Loucy (cell line): ENCODE measurements at regions not wholly inside any gene's neighbourhood (a gene's known extent, or its start where the extent isn't known, plus 50 kb on each side); places are given as distances from the start of the nearest gene placed in this dataset.

Experiments
- H2AFZ ChIP-seq: fragments of 200-600 bp; sonication (generic); 2 replicates; pipeline ENCODE4 v1.6.0; 2016; ENCODE audit warnings: antibody characterized with exemption, mild to moderate bottlenecking, low read length, moderate library complexity
- H3F3A ChIP-seq: fragments of 200-600 bp; 2 replicates; pipeline ENCODE4 v1.6.0; 2016; ENCODE audit warnings: antibody characterized with exemption, low read depth, mild to moderate bottlenecking
- H3K27me3 ChIP-seq: fragments of 200-600 bp; sonication (generic); 2 replicates; pipeline ENCODE4 v1.6.1; 2014; ENCODE audit warnings: low read length, mild to moderate bottlenecking; ENCODE audit not compliant: insufficient read depth, poor library complexity, severe bottlenecking
- H3K36me3 ChIP-seq: fragments of 200-600 bp; sonication (generic); 2 replicates; pipeline ENCODE4 v1.6.1; 2016; ENCODE audit warnings: low read length; ENCODE audit not compliant: insufficient read depth
- H3K4me1 ChIP-seq: fragments of 200-600 bp; sonication (generic); 2 replicates; pipeline ENCODE4 v1.5.1; 2014; ENCODE audit warnings: low read length, mild to moderate bottlenecking; ENCODE audit not compliant: insufficient read depth, poor library complexity, severe bottlenecking
- H3K4me2 ChIP-seq: fragments of 200-600 bp; sonication (generic); 2 replicates; pipeline ENCODE4 v1.6.0; 2014; ENCODE audit warnings: antibody characterized with exemption, low read length, low read depth, mild to moderate bottlenecking; ENCODE audit not compliant: poor library complexity, severe bottlenecking
- H3K4me3 ChIP-seq: fragments of 200-600 bp; sonication (generic); 2 replicates; pipeline ENCODE4 v1.5.1; 2014; ENCODE audit warnings: low read length, mild to moderate bottlenecking, mixed read lengths; ENCODE audit not compliant: poor library complexity, severe bottlenecking
- H3K79me2 ChIP-seq: fragments of 200-600 bp; sonication (generic); 2 replicates; pipeline ENCODE4 v1.6.1; 2014; ENCODE audit warnings: low read length; ENCODE audit not compliant: insufficient read depth
- H3K9ac ChIP-seq: fragments of 200-600 bp; sonication (generic); 2 replicates; pipeline ENCODE4 v1.6.0; 2014; ENCODE audit warnings: mild to moderate bottlenecking, low read depth, low read length, moderate library complexity; ENCODE audit not compliant: poor library complexity, severe bottlenecking
- H3K9me2 ChIP-seq: fragments of 200-600 bp; sonication (generic); replicated peaks from 2 replicates; pipeline ENCODE4 v1.6.1; 2016; ENCODE audit warnings: low read depth, low read length, mixed read lengths
- H3K9me3 ChIP-seq: fragments of 200-600 bp; sonication (generic); 2 replicates; pipeline ENCODE4 v1.6.1; 2014; ENCODE audit warnings: mild to moderate bottlenecking, antibody characterized with exemption, low read length, low read depth; ENCODE audit not compliant: insufficient read depth
- H4K20me1 ChIP-seq: fragments of 200-600 bp; sonication (generic); 2 replicates; pipeline ENCODE4 v1.6.0; 2014; ENCODE audit warnings: antibody characterized with exemption, low read length, mild to moderate bottlenecking; ENCODE audit not compliant: insufficient read depth, poor library complexity, severe bottlenecking
- EZH2phosphoT487 ChIP-seq: fragments of 200-600 bp; IDR thresholded peaks from 2 replicates; pipeline ENCODE4 v1.6.1; 2018; ENCODE audit warnings: antibody characterized with exemption, mild to moderate bottlenecking, moderate library complexity, borderline replicate concordance
- TF ChIP-seq, protein P1 (sequence below): fragments of 200-600 bp; sonication (generic); conservative IDR thresholded peaks from 2 replicates; pipeline ENCODE4 v1.5.1; 2014; ENCODE audit warnings: mild to moderate bottlenecking, antibody characterized with exemption, low read length

DNA sequence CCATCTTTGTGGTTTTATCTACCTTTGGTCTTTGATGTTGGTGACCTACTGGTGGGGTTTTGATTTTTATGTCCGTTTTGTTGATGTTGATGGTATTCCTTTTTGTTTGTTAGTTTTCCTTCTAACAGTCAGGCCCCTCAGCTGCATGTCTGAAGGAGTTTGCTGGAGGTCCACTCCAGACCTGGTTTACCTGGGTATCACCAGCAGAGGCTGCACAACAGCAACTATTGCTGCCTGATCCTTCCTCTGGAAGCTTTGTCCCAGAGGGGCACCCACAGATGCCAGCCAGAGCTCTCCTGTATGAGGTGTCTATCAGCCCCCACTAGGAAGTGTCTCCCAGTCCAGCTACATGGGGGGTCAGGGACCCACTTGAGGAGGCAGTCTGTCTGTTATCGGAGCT lies 199.3 kb upstream of the WDFY3 start:
- Histone ChIP-seq H3K4me1 (no peaks in the 10 kb centered on the region), H3K9ac (no peak overlapping the region), H2AFZ (no peak overlapping the region), H3K36me3 (no peaks in the 10 kb centered on the region), H3K9me2 (no peaks in the 10 kb centered on the region), H3F3A (no peaks in the 10 kb centered on the region), H3K4me3 (no peak overlapping the region), H3K27me3 (no peaks in the 10 kb centered on the region), H4K20me1 (no peaks in the 10 kb centered on the region), H3K4me2 (no peak overlapping the region), H3K79me2 (no peaks in the 10 kb centered on the region), H3K9me3 (no peaks in the 10 kb centered on the region)
- TF ChIP-seq, protein P1, sequence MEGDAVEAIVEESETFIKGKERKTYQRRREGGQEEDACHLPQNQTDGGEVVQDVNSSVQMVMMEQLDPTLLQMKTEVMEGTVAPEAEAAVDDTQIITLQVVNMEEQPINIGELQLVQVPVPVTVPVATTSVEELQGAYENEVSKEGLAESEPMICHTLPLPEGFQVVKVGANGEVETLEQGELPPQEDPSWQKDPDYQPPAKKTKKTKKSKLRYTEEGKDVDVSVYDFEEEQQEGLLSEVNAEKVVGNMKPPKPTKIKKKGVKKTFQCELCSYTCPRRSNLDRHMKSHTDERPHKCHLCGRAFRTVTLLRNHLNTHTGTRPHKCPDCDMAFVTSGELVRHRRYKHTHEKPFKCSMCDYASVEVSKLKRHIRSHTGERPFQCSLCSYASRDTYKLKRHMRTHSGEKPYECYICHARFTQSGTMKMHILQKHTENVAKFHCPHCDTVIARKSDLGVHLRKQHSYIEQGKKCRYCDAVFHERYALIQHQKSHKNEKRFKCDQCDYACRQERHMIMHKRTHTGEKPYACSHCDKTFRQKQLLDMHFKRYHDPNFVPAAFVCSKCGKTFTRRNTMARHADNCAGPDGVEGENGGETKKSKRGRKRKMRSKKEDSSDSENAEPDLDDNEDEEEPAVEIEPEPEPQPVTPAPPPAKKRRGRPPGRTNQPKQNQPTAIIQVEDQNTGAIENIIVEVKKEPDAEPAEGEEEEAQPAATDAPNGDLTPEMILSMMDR: no peak
- TF ChIP-seq EZH2phosphoT487: no peak

- H3K9me3 ChIP-seq: no peaks in the 10 kb centered on the region
- no peaks in the 10 kb centered on the region for H3K4me1 ChIP-seq
- no peaks in the 10 kb centered on the region for H3K27me3 ChIP-seq
- H2AFZ ChIP-seq: no peak overlapping the region
- H3K36me3 ChIP-seq: no peaks in the 10 kb centered on the region
- H3K9ac ChIP-seq: no peak overlapping the region
- no peak for TF ChIP-seq EZH2phosphoT487
- TF ChIP-seq, protein P1: no peak
- no peak overlapping the region for H3K4me3 ChIP-seq
- H3K9me2 ChIP-seq: no peaks in the 10 kb centered on the region
- no peaks in the 10 kb centered on the region for H4K20me1 ChIP-seq
- H3K79me2 ChIP-seq: no peaks in the 10 kb centered on the region
- no peaks in the 10 kb centered on the region for H3F3A ChIP-seq
- H3K4me2 ChIP-seq: no peak overlapping the region
Measured at GRCh38 chr4:85166318-85166717, 199.8 kb upstream of the WDFY3 start.

DNA sequence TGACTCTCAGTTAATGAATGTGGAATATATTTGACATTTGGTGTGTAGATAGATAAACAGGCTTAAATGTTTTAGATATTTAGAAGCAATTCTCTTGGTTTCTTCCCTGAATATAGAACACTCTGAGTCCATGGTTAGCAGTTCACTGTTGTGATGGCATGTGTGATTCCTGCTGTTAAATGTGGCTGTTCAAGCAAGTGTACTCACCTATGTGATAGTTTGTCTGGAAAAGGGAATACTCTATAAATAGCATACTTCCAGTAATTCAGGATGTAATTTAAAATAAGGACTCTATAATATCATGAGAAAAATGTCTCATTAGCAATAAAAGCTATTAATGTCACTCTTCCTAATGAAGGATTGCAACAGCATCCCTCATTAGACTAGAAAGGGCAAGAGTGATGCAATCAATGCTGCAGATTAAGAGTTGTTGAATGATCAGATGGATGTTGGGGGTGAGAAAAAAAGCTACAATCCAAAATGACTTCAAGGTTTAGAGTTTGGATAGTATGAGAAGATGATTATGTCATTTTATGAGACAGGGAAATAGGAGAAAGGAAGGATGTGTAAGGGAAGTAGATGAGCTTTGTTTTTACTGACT lies 201.8 kb upstream of the WDFY3 start:
- Histone ChIP-seq H3K4me1 (no peaks in the 10 kb centered on the region), H3K27me3 (no peaks in the 10 kb centered on the region), H3K36me3 (no peaks in the 10 kb centered on the region), H3K9me2 (no peaks in the 10 kb centered on the region), H3K79me2 (no peaks in the 10 kb centered on the region), H4K20me1 (no peaks in the 10 kb centered on the region), H3K9ac (no peak overlapping the region), H3K9me3 (no peaks in the 10 kb centered on the region), H3K4me3 (no peak overlapping the region), H3F3A (no peaks in the 10 kb centered on the region), H3K4me2 (no peak overlapping the region), H2AFZ (no peak overlapping the region)
- TF ChIP-seq, protein P1: no peak
- TF ChIP-seq EZH2phosphoT487: no peak
